M059J (cell line): ENCODE measurements at regions not wholly inside any gene's neighbourhood (a gene's known extent, or its start where the extent isn't known, plus 50 kb on each side); places are given as distances from the start of the nearest gene placed in this dataset.
A peak's percentile ranks its signal among the peaks of the same experiment; 100 is the strongest.
"Not testable (repeated sequence)": the region's sequence is repeated elsewhere in the genome, so short reads cannot be mapped to it uniquely, and the experiment has no call there.

Experiments
- DNase-seq: peaks from one replicate; pipeline ENCODE4 v3.0.0-alpha.2; 2012; ENCODE audit warnings: low read depth

DNA sequence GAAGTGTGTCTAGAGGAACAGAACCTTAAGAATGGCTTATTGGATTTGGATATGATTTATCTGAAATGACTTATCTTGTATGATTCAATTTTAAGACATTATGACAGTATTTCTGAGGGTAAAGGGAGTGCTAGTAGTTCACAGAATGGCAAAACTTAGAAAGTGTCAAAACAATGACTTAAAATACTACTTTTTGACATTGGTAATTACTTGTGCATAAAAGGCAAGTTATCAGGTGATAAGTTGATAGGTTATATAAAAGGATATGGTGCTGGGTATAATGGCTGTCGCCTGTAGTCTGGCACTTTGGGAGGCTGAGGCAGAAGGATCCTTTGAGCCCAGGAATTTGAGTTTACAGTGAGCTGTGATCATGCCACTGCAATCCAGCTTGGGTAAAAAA, 494.4 kb downstream of the CDH9 start:
- no peak for DNase-seq

DNA sequence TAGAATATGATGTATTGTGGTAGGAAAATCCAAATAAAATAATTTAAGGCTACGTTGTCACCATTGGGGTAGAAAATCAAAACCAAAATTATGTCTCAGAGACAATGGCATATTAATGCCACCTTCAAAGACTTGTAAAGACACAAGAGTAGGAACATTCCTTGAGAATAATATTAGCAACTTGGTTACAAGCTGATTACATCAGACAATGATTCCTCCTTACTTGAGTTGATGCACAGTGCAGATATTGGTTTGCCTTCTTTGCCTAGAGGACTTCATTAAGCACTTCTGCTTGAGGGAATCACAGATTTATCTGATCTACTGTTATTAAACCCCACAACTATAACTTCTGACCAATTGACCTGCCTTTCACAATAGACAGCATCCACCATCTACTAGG, 500.2 kb downstream of the CDH9 start:
- DNase-seq = no peak

DNA sequence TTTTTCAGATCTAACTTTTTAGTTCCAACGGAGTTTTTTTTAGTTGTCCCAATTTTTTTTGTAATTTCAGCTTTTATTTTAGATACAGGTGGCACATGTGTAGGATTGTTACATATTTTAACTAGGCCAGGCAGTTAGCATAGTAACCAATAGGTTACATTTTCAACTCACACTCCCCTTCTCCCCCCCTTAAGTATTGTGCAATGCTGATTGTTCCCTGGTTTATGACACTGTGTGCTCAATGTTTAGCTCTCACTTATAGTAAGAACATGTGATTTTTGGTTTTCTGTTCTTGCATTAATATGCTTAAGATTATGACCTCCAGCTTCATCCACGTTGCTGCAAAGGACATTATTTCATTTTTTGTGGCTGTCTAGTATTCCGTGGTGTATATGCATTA, 503.2 kb downstream of the CDH9 start:
- no peak for DNase-seq

DNA sequence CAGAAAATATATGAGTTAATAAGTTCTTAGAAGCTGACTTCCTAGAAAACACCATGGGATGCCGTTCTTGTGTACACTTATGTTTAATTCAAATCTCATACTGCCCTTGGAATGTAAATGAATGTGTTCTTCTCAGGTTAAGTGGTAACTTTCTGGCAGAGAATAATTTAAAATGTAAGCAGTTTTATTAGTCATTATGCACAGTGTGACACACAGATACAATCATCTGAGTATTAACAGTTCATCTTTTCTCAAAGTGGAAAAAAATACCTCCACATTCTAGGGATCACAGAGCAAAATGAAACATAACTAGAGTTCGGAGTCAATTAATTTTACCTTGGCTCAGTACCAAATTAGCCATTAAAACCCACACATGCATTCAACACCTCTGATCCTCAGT, 508.1 kb downstream of the CDH9 start:
- no peak for DNase-seq

DNA sequence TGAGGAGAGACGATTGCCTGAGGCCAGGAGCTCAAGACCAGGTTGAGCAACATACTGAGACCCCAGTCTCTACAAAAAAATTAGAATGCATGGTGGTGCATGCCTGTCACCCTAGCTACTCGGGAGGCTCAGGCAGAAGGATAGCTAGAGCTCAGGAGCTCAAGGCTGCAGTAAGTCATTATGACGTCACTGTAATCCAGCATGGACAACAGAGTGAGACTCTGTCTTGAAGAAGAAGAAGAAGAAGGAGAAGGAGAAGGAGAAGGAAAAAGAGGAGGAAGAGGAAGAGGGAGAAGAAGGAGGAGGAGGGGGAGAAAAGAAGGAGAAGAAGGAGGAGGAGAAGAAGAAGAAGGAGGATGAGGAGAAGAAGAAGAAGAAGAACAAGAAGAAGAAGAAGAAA, 519.1 kb downstream of the CDH9 start:
- DNase-seq = no peak

DNA sequence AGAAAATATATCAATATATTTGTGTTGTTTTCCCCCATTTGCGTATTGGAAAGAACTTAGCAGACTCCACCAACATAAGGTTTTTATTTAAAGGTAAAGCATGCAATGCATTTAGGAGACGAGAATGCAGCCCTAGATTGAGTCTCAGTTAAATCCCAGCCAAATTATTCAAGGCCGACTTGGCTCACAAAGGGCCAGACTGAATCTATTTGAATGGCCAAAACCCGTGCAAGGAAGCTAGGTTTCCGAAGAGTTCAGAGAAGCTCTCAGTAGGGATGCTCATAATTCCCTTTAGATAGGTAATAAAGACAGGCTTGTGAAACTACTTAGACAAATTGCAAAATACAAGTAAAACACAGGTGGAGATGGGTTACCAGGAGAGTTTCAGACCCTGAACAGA, 520.3 kb downstream of the CDH9 start:
- DNase-seq = no peak

DNA sequence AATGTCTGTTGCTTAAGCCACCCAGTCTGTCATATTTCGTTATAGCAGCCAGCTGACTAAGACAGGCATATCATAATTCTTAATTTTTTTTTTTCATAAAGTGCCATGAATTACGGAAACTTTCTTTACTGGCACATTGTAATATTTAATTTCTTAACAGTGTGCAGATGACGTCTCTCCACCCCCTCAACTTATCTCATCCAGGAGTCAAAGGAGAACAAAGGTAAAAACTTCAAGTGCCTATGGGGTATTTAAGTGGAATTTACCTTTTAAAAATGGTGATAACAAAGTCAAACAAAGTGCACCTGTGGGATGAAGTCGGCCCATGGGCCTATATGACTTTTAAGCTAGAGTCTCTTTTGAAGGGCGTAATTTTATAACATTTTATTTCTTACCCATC, 539.4 kb downstream of the CDH9 start:
- no peak for DNase-seq

DNA sequence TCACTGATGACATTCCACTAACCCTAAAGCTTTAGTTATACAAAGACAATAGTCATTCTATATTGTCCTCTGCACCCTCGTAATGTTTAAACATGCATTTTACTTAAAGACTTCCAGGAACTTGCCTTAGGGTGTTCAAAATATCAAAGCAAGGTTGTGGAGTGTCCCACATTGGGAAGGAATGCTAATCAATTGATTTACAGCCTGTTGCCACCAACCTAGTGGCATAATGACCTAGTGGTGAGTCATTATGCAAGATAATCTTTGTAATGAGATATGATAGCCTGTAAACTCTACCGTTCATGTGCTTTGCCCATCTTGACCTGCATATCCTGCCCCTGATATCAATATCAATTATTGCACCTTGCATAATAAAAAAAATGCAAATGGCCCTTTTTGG, 542.9 kb downstream of the CDH9 start:
- no peak for DNase-seq

DNA sequence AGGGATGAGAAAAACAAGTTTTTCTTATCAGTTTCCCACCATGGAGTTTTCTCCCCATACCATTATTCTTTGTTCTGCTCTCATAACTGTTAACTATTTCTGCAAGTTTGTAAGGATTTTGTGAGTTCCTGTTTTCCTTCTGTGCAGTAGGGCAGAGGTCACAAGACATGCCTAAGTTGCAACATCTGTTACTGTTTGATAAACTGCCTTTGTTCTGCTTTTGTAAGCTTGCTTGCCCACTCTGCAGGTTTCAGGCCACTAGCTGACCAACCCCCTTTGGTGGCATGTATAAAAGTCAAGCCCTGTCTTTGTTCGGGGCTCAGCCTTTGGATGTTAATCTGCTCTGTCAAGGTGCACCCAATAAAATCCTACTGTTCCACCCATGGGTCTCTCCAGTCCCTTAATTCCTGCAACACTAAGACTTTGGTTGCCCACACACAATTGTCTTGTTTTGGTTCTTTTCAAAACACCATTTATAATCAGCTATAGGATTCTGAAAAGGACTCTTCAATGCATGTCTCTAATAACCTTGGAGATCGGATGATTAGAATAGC, 545.4 kb downstream of the CDH9 start:
- DNase-seq = no peak

DNA sequence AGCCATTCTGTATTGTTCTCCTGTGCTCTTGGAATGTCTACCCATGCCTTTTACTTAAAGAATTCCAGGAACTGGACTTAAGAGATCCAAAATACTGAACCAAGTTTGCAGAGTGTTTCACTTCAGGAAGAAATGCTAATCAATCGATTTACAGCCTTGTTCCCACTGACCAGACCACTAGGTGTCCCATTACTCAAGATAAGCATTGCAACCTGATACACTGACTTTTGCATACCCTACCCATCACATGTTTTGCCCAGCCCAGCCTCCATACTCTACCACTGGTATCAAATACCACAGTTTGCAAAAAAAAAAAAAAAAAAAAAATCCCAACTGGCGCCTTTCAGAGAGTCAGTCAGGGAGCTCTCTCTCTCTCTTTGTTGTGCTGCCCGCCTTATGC, 550.8 kb downstream of the CDH9 start:
- DNase-seq = no peak

DNA sequence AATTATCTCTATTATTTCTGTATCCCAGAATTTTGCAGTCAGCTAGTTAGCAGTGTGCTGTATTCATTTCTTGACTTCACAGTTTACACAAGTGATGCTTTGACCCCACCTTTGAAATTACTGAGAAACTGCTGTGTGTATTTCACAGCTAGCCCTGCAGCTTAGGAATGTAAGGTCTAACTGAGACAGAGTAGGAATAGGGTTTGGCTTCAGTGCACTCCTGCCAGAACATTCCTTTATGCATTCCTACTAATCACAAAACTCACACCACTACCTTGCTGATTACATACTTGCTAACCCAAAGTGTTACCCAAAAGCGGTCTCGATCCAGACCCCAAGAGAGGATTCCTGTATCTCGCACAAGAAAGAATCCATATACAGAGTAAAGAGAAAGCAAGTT, 551.8 kb downstream of the CDH9 start:
- no peak for DNase-seq

DNA sequence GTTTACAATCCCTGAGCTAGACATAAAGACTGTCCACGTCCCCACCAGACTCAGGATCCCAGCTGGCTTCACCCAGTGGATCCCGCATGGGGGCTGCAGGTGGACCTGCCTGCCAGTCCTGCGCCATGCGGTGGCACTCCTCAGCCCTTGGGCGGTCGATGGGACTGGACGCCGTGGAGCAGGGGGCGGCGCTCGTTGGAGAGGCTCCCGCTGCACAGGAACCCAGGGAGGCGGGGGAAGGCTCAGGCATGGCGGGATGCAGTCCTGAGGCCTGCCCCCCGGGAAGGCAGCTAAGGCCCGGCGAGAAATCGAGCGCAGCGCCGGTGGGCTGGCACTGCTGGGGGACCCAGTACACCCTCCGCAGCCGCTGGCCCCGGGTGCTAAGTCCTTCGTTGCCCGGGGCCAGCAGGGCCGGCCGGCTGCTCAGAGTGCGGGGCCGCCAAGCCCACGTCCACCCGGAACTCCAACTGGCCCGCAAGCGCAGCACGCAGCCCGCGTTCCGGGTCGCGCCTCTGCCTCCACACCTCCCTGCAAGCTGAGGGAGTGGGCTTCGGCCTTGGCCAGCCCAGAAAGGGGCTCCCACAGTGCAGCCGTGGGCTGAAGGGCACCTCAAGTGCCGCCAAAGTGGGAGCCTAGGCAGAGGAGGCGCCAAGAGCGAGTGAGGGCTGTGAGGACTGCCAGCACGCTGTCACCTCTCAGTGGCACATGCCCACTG, 553.1 kb downstream of the CDH9 start:
- not testable (repeated sequence) for DNase-seq

DNA sequence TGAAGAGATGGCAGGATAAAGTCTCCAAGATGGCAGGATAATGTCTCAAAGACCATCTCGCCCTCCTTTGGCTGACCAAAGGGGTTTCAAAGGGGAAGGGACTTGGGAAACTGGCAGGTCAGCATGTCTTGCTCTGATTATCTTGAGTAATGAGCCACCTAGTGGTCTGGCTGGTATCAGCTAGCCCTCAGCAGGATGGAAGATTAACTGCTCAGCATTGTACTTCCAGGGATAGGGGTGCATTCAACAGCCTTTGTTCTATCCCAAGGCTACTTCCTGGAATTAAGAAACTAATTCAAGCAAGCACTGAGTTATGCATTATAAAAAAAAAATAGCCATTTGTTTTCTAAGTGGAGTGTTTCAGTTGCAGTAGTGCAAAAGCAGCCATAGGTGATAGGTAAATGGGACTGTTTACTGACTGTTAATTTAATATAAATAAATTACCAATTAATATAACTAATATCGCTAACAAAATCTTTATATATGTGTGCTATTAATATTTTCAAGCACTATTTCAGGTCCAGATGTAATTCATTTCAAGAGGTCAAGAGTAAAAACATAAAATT, 555.5 kb downstream of the CDH9 start:
- DNase-seq = peak; percentile 56

DNA sequence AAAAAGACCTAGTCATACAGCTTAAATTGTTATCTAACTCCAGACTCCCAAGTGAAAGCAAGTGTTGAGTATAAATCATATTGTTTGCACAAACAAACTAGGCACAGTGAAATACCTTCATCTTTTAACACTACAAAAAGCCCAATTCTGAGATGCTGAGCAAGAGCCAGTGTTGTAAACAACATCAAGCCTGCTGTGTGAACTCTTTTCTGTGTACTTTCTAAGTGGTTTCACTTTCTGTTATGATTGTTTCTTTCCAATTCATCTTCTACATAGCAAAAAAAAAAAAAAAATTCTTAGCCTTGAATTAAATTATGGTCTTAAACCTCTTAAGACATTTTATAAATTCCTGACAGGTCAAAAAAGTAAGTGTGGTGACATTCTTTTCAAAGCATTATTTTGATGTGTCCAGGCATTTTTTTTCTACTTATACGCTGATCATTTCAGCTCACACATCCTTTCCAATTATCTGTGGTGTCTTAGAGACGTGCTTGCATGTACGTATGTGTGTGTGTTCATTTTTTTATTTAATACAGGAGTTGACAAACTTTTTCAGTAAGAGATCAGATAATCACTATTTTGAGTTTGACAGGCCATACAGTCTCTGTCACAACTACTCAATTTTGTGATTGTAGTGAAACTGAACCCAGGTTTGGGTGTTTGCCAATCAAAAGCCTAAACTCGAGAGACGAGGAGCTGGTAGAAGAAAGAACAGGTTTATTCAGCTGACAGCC, 556.1 kb downstream of the CDH9 start:
- DNase-seq = peak; percentile 3

DNA sequence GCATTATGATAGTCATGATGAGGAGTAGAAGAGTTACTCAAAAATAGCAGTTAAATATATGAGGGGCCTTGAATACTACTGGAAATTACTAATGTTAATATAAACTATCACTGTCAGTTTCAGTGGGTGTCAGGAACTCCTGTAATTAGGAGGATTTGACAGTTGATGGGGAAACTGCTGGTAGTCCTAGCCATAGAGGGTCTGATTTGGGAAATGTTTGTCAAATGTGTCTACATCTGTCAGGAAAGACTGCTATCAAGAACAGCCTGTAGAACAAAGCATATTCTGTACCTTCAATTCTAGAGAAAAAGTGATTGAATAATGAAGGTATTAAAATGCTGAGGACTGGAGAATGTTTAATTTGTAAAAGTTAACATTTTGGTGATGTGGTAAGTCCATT, 567.9 kb downstream of the CDH9 start:
- no peak for DNase-seq

DNA sequence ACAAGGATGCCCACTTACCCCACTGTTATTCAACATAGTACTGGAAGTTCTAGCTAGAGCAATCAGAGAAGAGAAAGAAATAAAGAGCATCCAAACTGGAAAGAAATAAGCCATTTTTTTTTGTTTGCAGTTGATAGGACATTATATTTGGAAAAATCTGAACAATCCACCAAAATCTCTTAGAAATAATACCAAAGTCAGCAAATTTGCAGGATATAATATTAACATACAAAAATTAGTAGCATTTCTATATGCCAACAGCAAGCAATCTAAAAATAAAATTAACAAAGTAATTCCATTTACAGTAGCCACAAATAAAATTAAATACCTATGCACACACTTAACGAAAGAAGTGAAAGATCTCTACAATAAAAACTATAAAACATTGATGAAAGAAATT, 599.3 kb downstream of the CDH9 start:
- DNase-seq = no peak

DNA sequence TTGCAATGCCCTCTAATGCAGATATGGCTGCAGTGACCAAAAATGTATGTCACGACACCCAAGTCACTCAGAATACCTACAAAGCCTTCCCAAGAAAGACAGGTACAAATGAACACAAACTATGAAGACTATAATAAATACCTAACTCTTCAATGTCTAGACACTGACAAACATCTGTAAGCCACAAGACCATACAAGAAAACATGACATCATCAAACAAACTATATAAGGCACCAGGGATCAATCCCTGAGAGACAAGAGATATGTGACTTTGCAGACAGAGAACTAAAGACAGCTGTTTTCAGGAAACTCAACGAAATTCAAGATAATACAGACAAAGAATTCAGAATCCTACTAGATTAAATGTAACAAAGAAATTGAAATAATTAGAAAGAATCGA, 603.7 kb downstream of the CDH9 start:
- no peak for DNase-seq

DNA sequence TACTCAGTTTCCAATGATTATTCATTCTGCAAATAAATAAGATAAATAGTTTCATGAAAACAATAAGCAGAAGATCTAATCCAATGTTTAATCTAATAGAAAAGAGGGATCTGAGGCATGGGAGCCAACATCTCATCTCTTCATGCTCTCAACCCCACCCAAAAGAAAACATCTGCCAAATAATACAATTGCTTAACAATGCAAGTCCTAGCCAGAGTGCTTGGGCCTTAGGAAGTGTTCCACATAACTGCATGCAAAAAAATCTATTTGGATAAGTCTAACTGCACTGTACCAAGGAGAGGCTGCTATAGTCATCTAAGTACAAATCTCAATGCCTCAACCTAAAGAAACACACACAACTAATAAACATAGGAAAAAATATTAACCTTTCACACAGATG, 606.0 kb downstream of the CDH9 start:
- no peak for DNase-seq

DNA sequence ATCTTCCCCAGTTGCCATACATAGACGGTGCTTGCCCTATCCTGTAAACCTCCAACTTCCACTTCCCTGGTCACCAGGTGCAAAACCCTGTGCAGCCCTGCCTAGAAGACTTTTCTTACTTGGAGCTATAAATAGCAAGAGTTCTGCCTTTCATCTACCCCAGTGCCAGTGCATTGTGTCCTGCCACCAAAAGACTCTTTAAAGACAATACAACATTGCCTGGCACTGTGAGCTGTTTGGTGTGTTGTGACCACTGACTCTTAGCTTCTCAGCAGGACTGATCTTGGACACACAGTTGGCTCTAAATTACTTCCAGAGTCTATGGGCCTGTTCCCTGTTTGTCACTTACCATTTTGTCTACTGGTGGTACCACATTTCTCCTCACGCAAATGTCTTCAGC, 608.1 kb downstream of the CDH9 start:
- no peak for DNase-seq

DNA sequence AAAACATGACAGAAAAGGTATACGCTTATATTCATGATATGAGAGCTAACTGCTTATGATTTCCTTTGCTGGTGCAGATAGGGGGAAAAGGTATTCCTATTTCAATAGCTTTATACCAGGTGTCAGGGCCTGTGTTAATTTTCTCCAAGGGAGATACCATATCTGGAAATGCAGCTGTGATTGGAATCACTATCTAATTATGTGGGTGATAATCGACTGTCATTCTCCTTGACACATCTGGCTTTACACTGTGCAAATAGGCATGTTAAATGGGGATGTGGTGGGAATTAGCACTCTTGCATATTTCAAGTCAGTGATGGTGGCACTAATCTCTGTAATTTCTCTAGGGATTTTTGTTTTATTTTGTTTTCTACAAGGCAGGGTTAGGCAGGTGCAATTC, 611.1 kb downstream of the CDH9 start:
- DNase-seq = no peak

DNA sequence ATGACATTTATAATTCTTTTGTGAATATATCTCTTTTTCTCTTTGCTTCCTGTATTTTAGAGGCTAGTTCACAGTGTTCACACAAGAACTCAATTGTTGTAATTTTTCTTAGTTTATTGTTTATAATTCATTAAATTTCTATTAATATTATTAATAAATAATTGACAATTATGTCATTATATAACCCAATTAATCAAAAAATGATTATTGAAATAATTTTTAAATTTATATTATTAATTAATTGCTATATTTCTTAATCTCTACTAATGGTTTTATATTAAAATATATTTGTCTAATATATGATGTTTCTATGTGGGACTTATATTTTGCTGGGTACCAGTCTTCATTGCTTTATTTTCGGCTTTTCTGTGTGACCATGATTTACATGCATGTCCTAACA, 618.4 kb downstream of the CDH9 start:
- DNase-seq = no peak

DNA sequence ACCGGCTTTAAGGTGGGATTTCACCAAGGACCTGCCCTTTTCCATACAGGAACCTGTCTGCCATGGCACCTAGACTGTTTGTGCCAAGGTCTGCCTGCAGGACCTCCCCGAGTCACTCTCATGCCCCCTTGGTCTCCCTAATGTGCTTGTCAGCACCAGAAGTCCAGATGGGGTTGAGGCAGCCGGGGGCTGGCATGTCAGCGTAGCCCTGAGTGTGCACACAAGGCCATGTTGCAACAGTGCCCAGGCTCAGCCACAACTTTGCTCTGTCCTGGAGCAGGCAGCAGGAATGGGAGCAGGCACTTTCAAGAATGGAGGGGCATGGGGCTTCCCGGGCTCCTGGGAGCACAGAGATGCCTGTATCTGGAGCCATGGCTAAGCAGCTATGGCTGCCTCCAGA, 621.5 kb downstream of the CDH9 start:
- no peak for DNase-seq
